HG02943 (cell line): ENCODE measurements at regions not wholly inside any gene's neighbourhood (a gene's known extent, or its start where the extent isn't known, plus 50 kb on each side); places are given as distances from the start of the nearest gene placed in this dataset.

Experiments used
- ATAC-seq: cut with Tn5 transposase; IDR thresholded peaks from one replicate; pipeline ENCODE4 v1.9.1; 2021; ENCODE audit warnings: mild to moderate bottlenecking, low read depth, moderate library complexity; ENCODE audit not compliant: unreplicated experiment

GRCh38 chr1:168991667-168992475 lies 114.6 kb upstream of the ATP1B1 start:
- ATAC-seq: no peak

GRCh38 chr1:169001353-169001752 lies 105.1 kb upstream of the ATP1B1 start:
- ATAC-seq: no peak

GRCh38 chr1:169003864-169004516 lies 102.5 kb upstream of the ATP1B1 start:
- ATAC-seq: no peak

- no peak for ATAC-seq
Measured at GRCh38 chr1:169005776-169006175, 100.7 kb upstream of the ATP1B1 start.

- ATAC-seq: no peak
Measured at GRCh38 chr1:169009666-169010065, 96.8 kb upstream of the ATP1B1 start.

- ATAC-seq: no peak
Measured at GRCh38 chr1:169012416-169012815, 94.1 kb upstream of the ATP1B1 start.

- no peak for ATAC-seq
Measured at GRCh38 chr1:169013821-169014220, 92.7 kb upstream of the ATP1B1 start.

GRCh38 chr1:169015464-169015863 lies 91.0 kb upstream of the ATP1B1 start:
- ATAC-seq: no peak

GRCh38 chr1:169018751-169019150 lies 87.7 kb upstream of the ATP1B1 start:
- ATAC-seq: no peak

GRCh38 chr1:169019419-169020058 lies 87.0 kb upstream of the ATP1B1 start:
- no peak for ATAC-seq

- no peak for ATAC-seq
Measured at GRCh38 chr1:169020684-169021083, 85.8 kb upstream of the ATP1B1 start.

- ATAC-seq: no peak
Measured at GRCh38 chr1:169022648-169023047, 83.8 kb upstream of the ATP1B1 start.

- no peak for ATAC-seq
Measured at GRCh38 chr1:169024255-169024654, 82.2 kb upstream of the ATP1B1 start.

- peak; percentile 81 for ATAC-seq
Measured at GRCh38 chr1:169024800-169025271, 81.7 kb upstream of the ATP1B1 start.

- ATAC-seq: no peak
Measured at GRCh38 chr1:169025412-169025811, 81.1 kb upstream of the ATP1B1 start.

GRCh38 chr1:169027607-169028320 lies 78.7 kb upstream of the ATP1B1 start:
- ATAC-seq: peak; percentile 55

GRCh38 chr1:169031566-169032224 lies 74.8 kb upstream of the ATP1B1 start:
- no peak for ATAC-seq

- no peak for ATAC-seq
Measured at GRCh38 chr1:169041366-169041765, 65.1 kb upstream of the ATP1B1 start.

GRCh38 chr1:169042377-169042776 lies 64.1 kb upstream of the ATP1B1 start:
- no peak for ATAC-seq

- no peak for ATAC-seq
Measured at GRCh38 chr1:169043823-169044222, 62.7 kb upstream of the ATP1B1 start.
